IMR-90 (cell line): ENCODE measurements at regions not wholly inside any gene's neighbourhood (a gene's known extent, or its start where the extent isn't known, plus 50 kb on each side); places are given as distances from the start of the nearest gene placed in this dataset.

ENCODE experiments used
- ATAC-seq: fragments of 200-7000 bp; cut with Tn5 transposase; 2 replicates; pipeline ENCODE4 v1.9.1; 2020; ENCODE audit warnings: low read depth, mild to moderate bottlenecking, moderate library complexity
- BruUV-seq: library from RNA; stranded (reverse); fragments of 400-500 nt; replicated peaks from 2 replicates; lab custom pipeline; 2021; lab: Mats Ljungman, UMichigan
- CTCF ChIA-PET: fragments of 300-600 bp; formaldehyde crosslinking; extraction: SDS; loops from one replicate; lab custom pipeline; 2021; ENCODE audit warnings: antibody characterized with exemption; lab: Yijun Ruan, JAX
- POLR2A ChIA-PET: fragments of 300-600 bp; sonication (Branson Sonifier 250); formaldehyde crosslinking; loops from one replicate; lab custom pipeline; 2022; ENCODE audit warnings: antibody characterized with exemption; ENCODE audit not compliant: unreplicated experiment; lab: Charles Lee
- DNase-seq: peaks from one replicate; pipeline ENCODE4 v3.0.0; 2013
- H2AFZ ChIP-seq: replicated peaks from 2 replicates; pipeline ENCODE3; 2013; ENCODE audit warnings: low read length, mild to moderate bottlenecking; ENCODE audit not compliant: poor library complexity
- H2AK5ac ChIP-seq: 2 replicates; pipeline ENCODE4 v1.6.1; 2013; ENCODE audit warnings: low read depth, low read length, inconsistent platforms
- H2AK9ac ChIP-seq: replicated peaks from 2 replicates; pipeline ENCODE3; 2013; ENCODE audit warnings: mild to moderate bottlenecking, low read depth, low read length, moderate library complexity; ENCODE audit not compliant: poor library complexity
- H2BK120ac ChIP-seq: 2 replicates; pipeline ENCODE4 v1.6.1; 2013; ENCODE audit warnings: low read depth, low read length, inconsistent platforms
- H2BK15ac ChIP-seq: 3 replicates; pipeline ENCODE4 v1.6.1; 2013; ENCODE audit warnings: low read depth, low read length, inconsistent platforms
- H2BK20ac ChIP-seq: 2 replicates; pipeline ENCODE4 v1.6.1; 2013; ENCODE audit warnings: low read depth, mild to moderate bottlenecking, inconsistent platforms, low read length, moderate library complexity
- H2BK5ac ChIP-seq: 2 replicates; pipeline ENCODE4 v1.6.1; 2013; ENCODE audit warnings: mild to moderate bottlenecking, low read depth, low read length, inconsistent platforms; ENCODE audit not compliant: poor library complexity, severe bottlenecking
- H3K14ac ChIP-seq: replicated peaks from 2 replicates; pipeline ENCODE4 v1.6.1; 2013; ENCODE audit warnings: low read depth, low read length, inconsistent platforms
- H3K18ac ChIP-seq: 2 replicates; pipeline ENCODE4 v1.6.1; 2013; ENCODE audit warnings: low read depth, low read length, control low read depth
- H3K23ac ChIP-seq: 2 replicates; pipeline ENCODE4 v1.6.1; 2013; ENCODE audit warnings: low read depth, low read length, inconsistent platforms
- H3K27ac ChIP-seq: 2 replicates; pipeline ENCODE4 v1.5.1; 2013; ENCODE audit warnings: mild to moderate bottlenecking, control low read depth, low read length; ENCODE audit not compliant: insufficient read depth
- H3K27me3 ChIP-seq: 2 replicates; pipeline ENCODE4 v1.6.1; 2013; ENCODE audit warnings: low read length; ENCODE audit not compliant: control insufficient read depth, insufficient read depth
- H3K36me3 ChIP-seq: 2 replicates; pipeline ENCODE4 v1.6.1; 2013; ENCODE audit warnings: low read length, mixed read lengths; ENCODE audit not compliant: control insufficient read depth, insufficient read depth
- H3K4ac ChIP-seq: 2 replicates; pipeline ENCODE4 v1.6.1; 2013; ENCODE audit warnings: low read depth, low read length, inconsistent platforms
- H3K4me1 ChIP-seq: 2 replicates; pipeline ENCODE4 v1.6.1; 2013; ENCODE audit warnings: low read length, mixed read lengths; ENCODE audit not compliant: control insufficient read depth, insufficient read depth
- H3K4me2 ChIP-seq: 2 replicates; pipeline ENCODE4 v1.6.1; 2013; ENCODE audit warnings: low read depth, mild to moderate bottlenecking, control low read depth, low read length, moderate library complexity
- H3K4me3 ChIP-seq: 2 replicates; pipeline ENCODE4 v1.5.1; 2013; ENCODE audit warnings: low read depth, mild to moderate bottlenecking, control low read depth, low read length, moderate library complexity; ENCODE audit not compliant: insufficient read depth
- H3K56ac ChIP-seq: 2 replicates; pipeline ENCODE4 v1.6.1; 2013; ENCODE audit warnings: low read length, inconsistent platforms; ENCODE audit not compliant: insufficient read depth; ENCODE audit errors: extremely low read depth
- H3K79me1 ChIP-seq, 2 experiments: 2 replicates each; pipeline ENCODE4 v1.6.1; 2013; ENCODE audit warnings: low read length in 2 of 2, inconsistent platforms in 1 of 2, low read depth in 1 of 2
- H3K9ac ChIP-seq: 2 replicates; pipeline ENCODE4 v1.6.1; 2013; ENCODE audit warnings: low read depth, low read length, control low read depth
- H3K9me1 ChIP-seq: 2 replicates; pipeline ENCODE4 v1.6.1; 2013; ENCODE audit warnings: low read length, inconsistent platforms; ENCODE audit not compliant: insufficient read depth
- H3K9me3 ChIP-seq: 2 replicates; pipeline ENCODE4 v1.6.1; 2013; ENCODE audit warnings: low read length; ENCODE audit not compliant: control insufficient read depth, insufficient read depth
- H4K20me1 ChIP-seq: 2 replicates; pipeline ENCODE4 v1.6.1; 2013; ENCODE audit warnings: low read length, inconsistent platforms; ENCODE audit not compliant: insufficient read depth
- H4K5ac ChIP-seq: 2 replicates; pipeline ENCODE4 v1.6.1; 2013; ENCODE audit warnings: mild to moderate bottlenecking, low read depth, low read length, control low read depth
- H4K8ac ChIP-seq, 2 experiments: 2 replicates each; pipeline ENCODE4 v1.6.1; 2013; ENCODE audit warnings: low read depth in 2 of 2, low read length in 2 of 2, control low read depth in 1 of 2, inconsistent platforms in 1 of 2
- H4K91ac ChIP-seq: 2 replicates; pipeline ENCODE4 v1.6.1; 2013; ENCODE audit warnings: low read depth, low read length, inconsistent platforms; ENCODE audit not compliant: insufficient read depth
- MAFK ChIP-seq: IDR thresholded peaks from 2 replicates; pipeline ENCODE4 v1.6.1; 2012; ENCODE audit warnings: low read depth, low read length, improper control_type of control experiment
- POLR2A ChIP-seq: IDR thresholded peaks from 2 replicates; pipeline ENCODE4 v1.6.1; 2012; ENCODE audit warnings: mild to moderate bottlenecking, low read depth, low read length
- RCOR1 ChIP-seq: IDR thresholded peaks from 2 replicates; pipeline ENCODE4 v1.6.1; 2012; ENCODE audit warnings: mild to moderate bottlenecking, low read length, improper control_type of control experiment; ENCODE audit not compliant: insufficient replicate concordance
- WGBS, 2 experiments: methylation state at CpG; one replicate each; pipeline versions ENCODE4 v1.1.5 to v1.1.7; 2013; ENCODE audit warnings: missing lambda C conversion rate in 2 of 2; ENCODE audit not compliant: insufficient read length in 1 of 2; ENCODE audit errors: extremely low coverage in 2 of 2; 5-methylcytosine and 5-hydroxymethylcytosine counted together
- dilution Hi-C: fragments of 300-500 bp; cut with HindIII; formaldehyde crosslinking; loops from one replicate; pipeline ENCODE4 v1.14.3; 2018; ENCODE audit warnings: low sequenced_read_pairs; ENCODE audit not compliant: unreplicated experiment
- in situ Hi-C: fragments of 300-500 bp; cut with MboI; formaldehyde crosslinking; loops from 3 replicates; pipeline ENCODE4 v1.14.3; 2019; ENCODE audit warnings: low sequenced_read_pairs, inconsistent platforms, mixed read lengths
- intact Hi-C: fragments of 100-400 bp; cut with micrococcal nuclease; formaldehyde crosslinking; loops from 2 replicates; pipeline ENCODE4 v1.10.0; 2022

GRCh38 chr15:39451871-39452270 lies 129.0 kb upstream of the THBS1 start:
- H2BK5ac ChIP-seq, result no peak overlapping the region
- POLR2A ChIA-PET, result interaction anchor here (0.6 kb wide), 1 partner anchor 944 kb away, joined by 3 read pairs; no protein-coding TSS in a partner anchor
- H3K4me1 ChIP-seq, result peaks cover 8% of the 10 kb centered on the region
- H3K18ac ChIP-seq, result no peak overlapping the region; the same call in 1 of the 2 replicates
- no peak overlapping the region for H3K4me2 ChIP-seq
- H3K23ac ChIP-seq, result no peak overlapping the region
- H3K27me3 ChIP-seq, result no peaks in the 10 kb centered on the region
- no peaks in the 10 kb centered on the region for H3K79me1 ChIP-seq
- ATAC-seq (no peak), DNase-seq (no peak)
- WGBS, 2 experiments, result no CpG with 5 or more reads among the region's 7 CpGs
- CTCF ChIA-PET, result interaction anchor here (0.6 kb wide), 1 partner anchor 196 kb away, joined by 6 read pairs; no protein-coding TSS in a partner anchor
- H2BK20ac ChIP-seq, result no peak overlapping the region
- dilution Hi-C loops, result no loop called here
- no peak overlapping the region for H2BK120ac ChIP-seq
- H3K4me3 ChIP-seq, result no peak overlapping the region
- intact Hi-C loops, result no loop called here
- no peaks in the 10 kb centered on the region for H4K20me1 ChIP-seq
- no peak overlapping the region for H3K4ac ChIP-seq
- no peak overlapping the region for H4K8ac ChIP-seq
- no peak overlapping the region for H4K91ac ChIP-seq
- peaks cover 2% of the 10 kb centered on the region; the same call in 1 of the 2 replicates for H3K9me1 ChIP-seq
- no peak overlapping the region for H2AK5ac ChIP-seq
- no peak overlapping the region for H3K9ac ChIP-seq
- no peak overlapping the region for H3K56ac ChIP-seq
- H3K36me3 ChIP-seq, result no peaks in the 10 kb centered on the region
- no peaks in the 10 kb centered on the region for H3K9me3 ChIP-seq
- no TSS peak for BruUV-seq
- no peak overlapping the region for H2AK9ac ChIP-seq
- no peak overlapping the region for H4K5ac ChIP-seq
- TF ChIP-seq MAFK (no peak), RCOR1 (no peak), POLR2A (no peak)
- no peak overlapping the region for H2BK15ac ChIP-seq
- in situ Hi-C loops, result no loop called here
- no peak overlapping the region for H2AFZ ChIP-seq
- H3K27ac ChIP-seq, result no peak overlapping the region
- H3K14ac ChIP-seq, result no peak overlapping the region
